H1 (cell line): ENCODE measurements at regions not wholly inside any gene's neighbourhood (a gene's known extent, or its start where the extent isn't known, plus 50 kb on each side); places are given as distances from the start of the nearest gene placed in this dataset.

ENCODE experiments used
- CTBP2 ChIP-seq: IDR thresholded peaks from 2 replicates; pipeline ENCODE4 v1.7.0; 2011; ENCODE audit warnings: borderline replicate concordance, mild to moderate bottlenecking, moderate library complexity, mixed read lengths, low read length; ENCODE audit not compliant: insufficient read depth, insufficient read length
- JUN ChIP-seq: IDR thresholded peaks from 2 replicates; pipeline ENCODE4 v1.6.1; 2011; ENCODE audit warnings: low read depth, mild to moderate bottlenecking, improper control_type of control experiment, low read length
- KDM1A ChIP-seq: fragments of 200-600, 300-600 bp; sonication (generic); IDR thresholded peaks from 2 replicates; pipeline ENCODE4 v1.7.1; 2016; ENCODE audit warnings: mild to moderate bottlenecking, low read length, borderline replicate concordance
- RNF2 ChIP-seq: fragments of 200-900, 300-1000 bp; sonication (generic); IDR thresholded peaks from 2 replicates; pipeline ENCODE4 v1.7.1; 2016; ENCODE audit warnings: borderline replicate concordance, low read depth, mild to moderate bottlenecking, antibody characterized with exemption, low read length; ENCODE audit not compliant: poor library complexity, severe bottlenecking; ENCODE audit errors: missing control alignments
- SP4 ChIP-seq: IDR thresholded peaks from 2 replicates; pipeline ENCODE4 v1.6.1; 2012; ENCODE audit warnings: low read length, inconsistent platforms
- SUZ12 ChIP-seq: fragments of 200-600 bp; sonication (generic); IDR thresholded peaks from 2 replicates; pipeline ENCODE4 v1.6.1; 2012; ENCODE audit warnings: mild to moderate bottlenecking, inconsistent platforms, low read length, moderate library complexity, mixed read lengths
- YY1 ChIP-seq: IDR thresholded peaks from 2 replicates; pipeline ENCODE4 v1.6.1; 2011; ENCODE audit warnings: low read depth, mild to moderate bottlenecking, low read length
- TF ChIP-seq, protein P1 (sequence below): IDR thresholded peaks from 2 replicates; pipeline ENCODE4 v1.6.1; 2012; ENCODE audit warnings: low read length, inconsistent platforms

DNA sequence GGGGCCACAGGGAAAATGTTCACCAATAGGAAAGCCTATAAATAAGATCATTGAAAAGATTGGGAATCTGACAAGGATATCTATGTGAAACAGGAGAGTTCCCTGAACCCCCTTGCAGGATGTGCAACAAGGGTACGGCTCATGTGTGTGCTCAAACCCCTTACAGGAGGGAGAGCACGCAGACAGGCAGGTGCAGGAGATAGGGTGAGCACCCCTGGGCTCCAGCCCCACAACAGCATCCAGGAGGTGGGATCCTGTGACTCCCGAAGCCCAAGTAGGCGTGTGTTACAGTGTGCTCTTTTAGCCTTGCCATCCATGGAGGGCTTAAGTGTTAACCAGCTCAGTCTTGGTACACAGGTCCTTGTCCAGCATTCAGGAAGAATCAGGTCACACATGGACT is 204.2 kb downstream of the BMP7 start (continued):
- TF ChIP-seq JUN (no peak), YY1 (no peak), CTBP2 (no peak), KDM1A (no peak), SP4 (no peak), SUZ12 (no peak), RNF2 (no peak)
- TF ChIP-seq, protein P1, sequence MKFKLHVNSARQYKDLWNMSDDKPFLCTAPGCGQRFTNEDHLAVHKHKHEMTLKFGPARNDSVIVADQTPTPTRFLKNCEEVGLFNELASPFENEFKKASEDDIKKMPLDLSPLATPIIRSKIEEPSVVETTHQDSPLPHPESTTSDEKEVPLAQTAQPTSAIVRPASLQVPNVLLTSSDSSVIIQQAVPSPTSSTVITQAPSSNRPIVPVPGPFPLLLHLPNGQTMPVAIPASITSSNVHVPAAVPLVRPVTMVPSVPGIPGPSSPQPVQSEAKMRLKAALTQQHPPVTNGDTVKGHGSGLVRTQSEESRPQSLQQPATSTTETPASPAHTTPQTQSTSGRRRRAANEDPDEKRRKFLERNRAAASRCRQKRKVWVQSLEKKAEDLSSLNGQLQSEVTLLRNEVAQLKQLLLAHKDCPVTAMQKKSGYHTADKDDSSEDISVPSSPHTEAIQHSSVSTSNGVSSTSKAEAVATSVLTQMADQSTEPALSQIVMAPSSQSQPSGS: no peak
